ENCODE measurements at regions not wholly inside any gene's neighbourhood (a gene's known extent, or its start where the extent isn't known, plus 50 kb on each side); places are given as distances from the start of the nearest gene placed in this dataset.

DNA sequence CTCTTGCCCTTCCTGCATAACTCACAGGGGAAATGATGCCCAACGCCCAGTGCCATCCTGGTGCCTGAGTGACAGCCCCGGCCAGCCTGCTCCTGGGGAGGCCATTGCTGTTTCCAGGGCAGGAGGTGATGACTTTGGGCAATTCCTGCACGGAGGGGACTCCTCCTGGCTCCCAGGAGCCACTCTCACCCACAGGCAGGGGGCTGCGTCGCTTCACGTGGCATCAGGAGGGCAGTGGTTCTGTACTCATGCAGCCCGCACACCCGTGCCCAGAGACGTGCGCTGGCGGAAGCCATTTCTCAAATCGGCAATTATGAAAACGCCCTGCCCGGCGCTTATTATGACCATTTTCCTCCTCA is 272.3 kb downstream of the CTTN start:
- intact Hi-C loops (cut with DNase I): no loop called here
- DNase-seq: no peak
- no peak overlapping the region for H3K4me3 ChIP-seq (replicated peaks in 1 of 3)
- no peak for TF ChIP-seq POLR2A (IDR thresholded peaks at IDR 0.05)
- TF ChIP-seq CTCF (IDR thresholded peaks at IDR 0.05): no peak
- no peaks in the 10 kb centered on the region for H3K36me3 ChIP-seq
- H3K27me3 ChIP-seq: no peaks in the 10 kb centered on the region
- no peak overlapping the region for H3K27ac ChIP-seq
- H3K4me1 ChIP-seq: no peaks in the 10 kb centered on the region
- 90% methylated on average over 11 to 14 of the region's 15 CpGs for WGBS, 2 donors
- no peaks in the 10 kb centered on the region for H3K9me3 ChIP-seq

DNA sequence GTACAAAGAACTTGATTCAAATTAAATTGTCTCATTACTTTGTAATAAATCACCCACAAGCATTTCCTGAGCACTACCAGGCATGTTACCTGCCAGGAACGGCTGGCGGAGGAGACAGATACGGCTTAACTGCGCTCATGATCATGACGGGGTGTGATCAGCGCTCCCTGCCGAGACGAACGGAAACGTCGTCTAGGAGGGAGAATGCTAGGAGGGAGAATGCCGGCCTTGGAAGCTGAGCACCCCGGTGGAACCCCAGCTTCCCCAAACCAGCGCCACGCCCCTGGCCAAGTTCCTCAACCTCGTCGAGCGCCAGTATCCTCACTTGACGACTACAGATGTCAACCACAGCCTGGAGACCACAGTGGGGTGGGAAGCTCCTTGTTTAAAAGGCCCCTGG is 272.8 kb downstream of the CTTN start:
- Histone ChIP-seq H3K27ac (no peak overlapping the region), H3K4me3 (replicated peaks in 1 of 3) (no peak overlapping the region), H3K27me3 (no peaks in the 10 kb centered on the region), H3K9me3 (no peaks in the 10 kb centered on the region), H3K4me1 (no peaks in the 10 kb centered on the region), H3K36me3 (no peaks in the 10 kb centered on the region)
- DNase-seq: no peak
- WGBS, 2 donors: 65 to 69% methylated on average over 11 to 12 of the region's 19 CpGs
- intact Hi-C loops (cut with DNase I): no loop called here
- no peak for TF ChIP-seq POLR2A (IDR thresholded peaks at IDR 0.05)
- no peak for TF ChIP-seq CTCF (IDR thresholded peaks at IDR 0.05)

DNA sequence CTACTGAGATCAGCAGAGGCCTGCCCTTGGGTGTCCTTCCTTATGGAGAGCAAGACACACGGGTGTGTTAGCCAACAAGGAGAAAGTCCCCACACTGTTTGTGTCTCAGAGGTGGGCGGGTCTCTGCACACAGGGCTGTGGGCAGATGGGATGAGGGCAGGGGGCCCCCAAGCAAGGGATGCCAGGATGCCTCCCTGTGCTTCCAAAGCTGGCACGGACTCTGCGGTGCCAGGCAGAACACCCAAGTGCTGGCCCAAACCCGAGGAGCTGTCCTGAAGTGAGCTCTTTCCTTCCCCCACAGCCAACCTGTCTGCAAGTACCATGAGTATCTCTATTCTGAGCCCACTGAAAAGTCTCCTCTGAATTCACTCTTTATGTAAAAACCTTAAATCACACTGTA is 273.3 kb downstream of the CTTN start:
- WGBS, 2 donors: 65 to 72% methylated on average over 4 to 5 of the region's 5 CpGs

GRCh38 chr11:70672991-70673653 is 274.8 kb downstream of the CTTN start:
- no peaks in the 10 kb centered on the region for H3K36me3 ChIP-seq
- no peaks in the 10 kb centered on the region for H3K9me3 ChIP-seq
- no peaks in the 10 kb centered on the region for H3K27me3 ChIP-seq
- no peak for TF ChIP-seq CTCF (IDR thresholded peaks at IDR 0.05)
- no peak for TF ChIP-seq POLR2A (IDR thresholded peaks at IDR 0.05)
- intact Hi-C loops (cut with DNase I): no loop called here
- H3K4me3 ChIP-seq (replicated peaks in 1 of 3): no peak overlapping the region
- no peak overlapping the region for H3K27ac ChIP-seq
- no peaks in the 10 kb centered on the region for H3K4me1 ChIP-seq
- no peak for DNase-seq
- WGBS, 2 donors: 92 to 95% methylated on average over 6 to 7 of the region's 8 CpGs

More for the DNA sequence above, 273.3 kb downstream of the CTTN start:
- TF ChIP-seq CTCF (IDR thresholded peaks at IDR 0.05): no peak
- no peak for TF ChIP-seq POLR2A (IDR thresholded peaks at IDR 0.05)
- no peaks in the 10 kb centered on the region for H3K36me3 ChIP-seq
- no peaks in the 10 kb centered on the region for H3K9me3 ChIP-seq
- H3K27me3 ChIP-seq: no peaks in the 10 kb centered on the region
- H3K4me3 ChIP-seq (replicated peaks in 1 of 3): no peak overlapping the region
- intact Hi-C loops (cut with DNase I): no loop called here
- H3K27ac ChIP-seq: no peak overlapping the region
- DNase-seq: no peak
- H3K4me1 ChIP-seq: no peaks in the 10 kb centered on the region

GRCh38 chr11:70674605-70675004 is 276.3 kb downstream of the CTTN start:
- no peak for DNase-seq
- Histone ChIP-seq H3K27me3 (no peaks in the 10 kb centered on the region), H3K9me3 (no peaks in the 10 kb centered on the region), H3K4me3 (replicated peaks in 1 of 3) (no peak overlapping the region), H3K27ac (no peak overlapping the region), H3K4me1 (no peaks in the 10 kb centered on the region), H3K36me3 (no peaks in the 10 kb centered on the region)
- TF ChIP-seq CTCF (IDR thresholded peaks at IDR 0.05) (no peak), POLR2A (IDR thresholded peaks at IDR 0.05) (no peak)
- 96 to 100% methylated on average over 3 of the region's 3 CpGs for WGBS, 2 donors
- intact Hi-C loops (cut with DNase I): no loop called here

Measured in thyroid gland (tissue), 4 donors.